HG02642 (cell line): ENCODE measurements at regions not wholly inside any gene's neighbourhood (a gene's known extent, or its start where the extent isn't known, plus 50 kb on each side); places are given as distances from the start of the nearest gene placed in this dataset.
A peak's percentile ranks its signal among the peaks of the same experiment; 100 is the strongest.
"Not testable (repeated sequence)": the region's sequence is repeated elsewhere in the genome, so short reads cannot be mapped to it uniquely, and the experiment has no call there.

Experiments
- ATAC-seq: cut with Tn5 transposase; IDR thresholded peaks from one replicate; pipeline ENCODE4 v1.9.1; 2021; ENCODE audit warnings: mild to moderate bottlenecking; ENCODE audit not compliant: unreplicated experiment, poor library complexity

- ATAC-seq, result no peak
These were observed 85.1 kb downstream of the GNL3L start for GRCh38 chrX:54615109-54615508.

- ATAC-seq, result no peak
These were observed 103.6 kb downstream of the GNL3L start for GRCh38 chrX:54633641-54634040.

- ATAC-seq, result no peak
These were observed 109.0 kb downstream of the GNL3L start for GRCh38 chrX:54639018-54639345.

GRCh38 chrX:54639346-54640102 lies 109.5 kb downstream of the GNL3L start:
- ATAC-seq, result peak; percentile 95

- ATAC-seq, result no peak
These were observed 110.2 kb downstream of the GNL3L start for GRCh38 chrX:54640103-54640690.

- no peak for ATAC-seq
These were observed 110.7 kb downstream of the GNL3L start for GRCh38 chrX:54640736-54641135.

- no peak for ATAC-seq
These were observed 111.5 kb downstream of the GNL3L start for GRCh38 chrX:54641530-54641929.

- not testable (repeated sequence) for ATAC-seq
These were observed 117.6 kb downstream of the GNL3L start for GRCh38 chrX:54647607-54648006.

- no peak for ATAC-seq
These were observed 129.5 kb downstream of the GNL3L start for GRCh38 chrX:54659547-54659946.

- ATAC-seq, result no peak
These were observed 122.3 kb downstream of the ITIH6 start for GRCh38 chrX:54675762-54676161.

GRCh38 chrX:54695231-54695630 lies 102.8 kb downstream of the ITIH6 start:
- ATAC-seq, result no peak

- ATAC-seq, result peak; percentile 98
These were observed 102.1 kb downstream of the ITIH6 start for GRCh38 chrX:54695816-54696487.
